ENCODE measurements at regions not wholly inside any gene's neighbourhood (a gene's known extent, or its start where the extent isn't known, plus 50 kb on each side); places are given as distances from the start of the nearest gene placed in this dataset.

- TF ChIP-seq ZNF274 (IDR thresholded peaks at IDR 0.05; ENCODE audit: low read depth, low read length): no peak
- no peak for TF ChIP-seq YY1 (IDR thresholded peaks at IDR 0.05; ENCODE audit: insufficient read depth, insufficient read length)
Measured at GRCh38 chr3:107062310-107062709, 314.9 kb upstream of the CCDC54 start.
